Fibroblast of skin of right quadriceps (primary cell): ENCODE measurements at regions not wholly inside any gene's neighbourhood (a gene's known extent, or its start where the extent isn't known, plus 50 kb on each side); places are given as distances from the start of the nearest gene placed in this dataset.
"Not testable (repeated sequence)": the region's sequence is repeated elsewhere in the genome, so short reads cannot be mapped to it uniquely, and the experiment has no call there.

Experiments used
- DNase-seq: peaks from one replicate; pipeline ENCODE4 v3.0.0-alpha.2; 2013

DNA sequence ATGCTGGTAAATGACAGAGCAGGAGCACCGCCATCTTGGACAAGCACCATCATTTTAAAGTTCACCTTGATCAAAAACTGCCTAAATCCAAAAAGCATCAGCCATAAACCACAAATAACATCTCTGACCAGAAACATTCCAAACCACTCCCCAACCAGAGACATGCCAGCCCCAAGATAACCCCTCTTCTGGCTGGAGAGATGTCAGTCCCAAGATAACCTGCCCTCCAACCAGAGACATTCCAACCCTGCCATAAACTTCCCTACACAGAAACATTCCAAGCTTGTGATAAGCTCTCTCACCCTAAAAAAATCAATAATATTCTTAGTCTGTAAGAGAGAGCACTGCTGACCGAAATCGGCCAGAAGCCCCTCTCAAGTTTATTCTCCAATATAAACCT is 659.3 kb downstream of the XPNPEP1 start:
- DNase-seq, result no peak

DNA sequence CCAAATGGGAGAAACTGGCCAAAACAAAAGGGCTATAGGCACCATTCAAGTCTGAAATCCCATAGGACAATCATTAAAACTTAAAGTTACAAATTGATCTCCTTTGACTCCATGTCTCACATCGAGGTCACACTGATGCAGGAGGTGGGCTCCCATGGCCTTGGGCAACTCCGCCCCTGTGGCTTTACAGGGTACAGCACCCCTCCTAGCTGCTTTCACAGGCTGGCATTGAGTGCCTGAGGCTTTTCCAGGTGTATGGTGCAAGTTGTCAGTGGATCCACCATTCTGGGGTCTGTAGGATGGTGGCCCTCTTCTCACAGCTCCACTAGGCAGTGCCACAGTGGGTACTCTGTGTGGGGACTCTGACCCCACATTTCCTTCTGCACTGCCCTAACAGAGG is 662.1 kb downstream of the XPNPEP1 start:
- no peak for DNase-seq

DNA sequence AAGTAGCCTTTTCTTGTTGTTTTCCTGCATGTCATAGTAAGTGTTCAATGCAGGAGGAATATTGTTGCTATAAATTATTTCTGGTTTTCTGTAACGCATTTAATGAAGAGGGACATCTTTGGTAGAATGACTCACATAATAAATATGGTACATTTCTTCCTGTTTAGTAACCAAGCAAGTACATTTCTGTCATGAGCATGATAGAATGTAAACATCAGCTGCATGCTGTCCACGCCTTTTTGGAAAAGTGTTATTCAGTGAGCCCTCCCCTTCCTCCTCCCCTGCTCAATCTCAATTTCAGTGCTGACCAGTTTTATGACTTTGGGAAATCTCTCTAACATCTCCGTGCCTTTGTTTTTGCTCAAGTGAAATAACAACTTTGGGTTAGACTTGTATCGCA is 664.0 kb downstream of the XPNPEP1 start:
- DNase-seq, result peak; percentile 27

DNA sequence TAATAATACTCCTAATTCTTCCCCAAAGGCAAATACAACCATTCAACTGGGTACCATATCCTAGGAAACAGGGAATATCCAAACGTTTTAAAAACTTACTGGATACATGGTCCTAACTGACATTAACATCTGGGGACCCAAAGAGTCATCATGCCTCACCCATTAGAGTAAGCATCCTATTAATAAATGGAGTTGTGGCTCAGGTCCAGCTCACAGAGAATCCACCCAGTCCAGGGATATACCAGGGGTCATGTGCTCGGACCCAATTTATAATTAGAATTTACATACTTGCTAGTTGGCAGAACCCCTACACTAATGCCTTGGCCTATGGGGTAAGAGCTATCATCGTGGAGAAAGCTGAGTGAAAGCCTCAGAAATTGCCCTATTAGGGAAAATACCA is 670.0 kb downstream of the XPNPEP1 start:
- no peak for DNase-seq

DNA sequence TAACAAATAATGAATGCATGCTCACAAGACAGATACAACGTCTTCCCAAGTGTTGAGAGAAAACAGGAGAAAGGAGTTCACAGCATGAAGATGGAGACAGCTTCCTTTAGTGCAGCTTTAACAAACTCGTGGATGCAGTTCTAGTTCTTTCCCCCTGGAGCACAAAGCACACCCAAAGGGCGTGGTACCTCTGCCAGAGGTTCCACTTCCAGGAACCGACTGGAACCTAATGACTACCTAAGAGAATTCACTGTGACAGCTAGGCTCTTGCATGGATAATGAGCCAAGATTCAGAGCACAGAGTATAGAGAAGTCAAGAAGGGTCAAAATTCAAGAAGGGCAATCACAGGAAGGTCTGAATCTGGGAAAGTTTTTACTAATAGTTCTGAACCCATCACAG is 673.2 kb downstream of the XPNPEP1 start:
- no peak for DNase-seq

DNA sequence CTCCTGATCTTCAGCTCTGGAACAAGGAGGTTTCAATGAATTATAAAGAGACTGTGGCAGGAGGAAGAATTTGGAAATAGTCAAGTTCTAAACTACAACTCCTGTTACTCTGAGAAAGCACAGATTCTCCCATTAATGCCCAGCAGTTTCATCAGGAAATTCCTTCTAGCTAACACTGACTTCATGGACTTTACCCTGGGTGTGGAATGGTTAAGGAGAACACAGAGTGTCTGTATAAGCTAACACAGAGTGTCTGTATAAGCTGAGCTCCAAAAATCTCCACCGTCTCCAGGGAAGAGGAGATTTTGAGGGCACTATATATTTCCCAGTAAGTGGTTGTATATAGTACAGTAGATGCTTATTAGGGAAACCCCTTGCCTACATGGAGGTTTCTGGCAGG is 675.5 kb downstream of the XPNPEP1 start:
- DNase-seq, result no peak

DNA sequence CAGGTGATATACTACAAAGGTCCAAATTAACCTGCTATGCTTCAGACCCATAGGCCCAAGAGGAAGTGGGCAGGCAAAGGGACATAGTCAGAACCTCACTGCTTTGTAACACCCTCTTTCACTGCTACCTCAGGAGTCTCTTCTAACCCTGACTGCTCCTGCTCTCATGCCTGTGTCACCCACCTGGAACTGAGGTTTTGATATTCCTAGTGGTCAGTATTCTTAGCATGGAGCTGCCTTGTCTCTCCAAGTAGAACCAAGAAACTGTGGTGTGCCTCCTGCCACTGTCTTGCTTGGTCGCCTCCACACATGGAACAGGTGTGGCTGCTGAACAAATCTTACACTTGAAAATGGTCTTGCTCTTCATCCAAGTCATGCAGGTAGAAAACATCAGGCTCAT is 677.5 kb downstream of the XPNPEP1 start:
- no peak for DNase-seq

DNA sequence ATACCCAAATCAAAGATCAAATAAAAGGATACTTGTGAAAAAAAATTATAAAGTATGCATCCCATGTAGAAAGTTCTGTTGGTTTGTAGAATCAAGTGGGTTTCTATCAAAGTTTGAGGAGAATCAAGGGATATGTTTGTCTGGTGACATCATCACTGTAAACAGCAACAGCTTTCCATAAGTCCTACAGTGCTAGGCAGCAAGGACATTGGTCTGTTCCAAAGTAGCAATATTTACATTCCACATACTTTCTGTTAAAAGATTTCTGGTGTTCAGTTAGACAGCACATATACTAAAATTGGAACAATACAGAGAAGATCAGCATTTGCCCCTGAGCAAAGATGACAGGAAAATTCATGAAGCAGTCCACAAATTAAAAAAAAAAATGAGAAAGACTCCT is 683.9 kb downstream of the XPNPEP1 start:
- DNase-seq, result no peak

DNA sequence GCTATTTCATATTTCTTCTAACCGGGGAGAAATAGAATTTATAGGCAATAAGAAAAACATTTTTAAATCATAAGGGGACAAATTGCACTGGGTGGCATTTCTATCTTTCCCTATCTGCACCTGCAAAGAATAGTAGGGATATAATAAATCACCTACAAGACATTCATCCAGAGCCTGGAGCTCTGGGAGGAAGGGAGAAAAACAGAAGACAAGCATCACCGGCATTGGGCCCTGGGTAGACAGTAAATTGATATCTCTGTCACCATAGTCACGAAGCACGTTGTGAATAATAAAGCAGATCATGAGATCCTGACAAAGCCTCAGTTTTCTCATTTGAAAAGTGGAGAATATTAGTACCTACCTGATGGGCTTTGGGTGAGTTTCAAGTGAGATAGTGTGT is 685.6 kb downstream of the XPNPEP1 start:
- no peak for DNase-seq

DNA sequence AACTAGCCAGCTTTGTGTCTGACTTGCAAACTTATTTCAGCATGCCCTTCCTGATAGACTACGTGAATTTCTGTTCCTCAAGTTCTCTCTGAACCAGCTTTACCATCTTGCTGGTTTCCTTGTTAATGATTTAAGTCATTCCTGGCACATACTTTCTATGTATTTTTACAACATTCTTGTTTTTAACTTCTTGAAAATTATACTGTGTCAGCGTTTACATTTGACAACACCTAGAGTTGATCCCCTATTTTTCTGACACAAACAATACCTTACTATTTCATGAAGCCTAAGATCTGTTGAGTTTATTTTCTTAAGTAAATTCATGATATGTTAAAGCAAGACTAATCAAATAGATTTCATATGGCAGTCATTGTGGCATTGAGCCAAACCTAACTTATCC is 686.3 kb downstream of the XPNPEP1 start:
- DNase-seq, result no peak

DNA sequence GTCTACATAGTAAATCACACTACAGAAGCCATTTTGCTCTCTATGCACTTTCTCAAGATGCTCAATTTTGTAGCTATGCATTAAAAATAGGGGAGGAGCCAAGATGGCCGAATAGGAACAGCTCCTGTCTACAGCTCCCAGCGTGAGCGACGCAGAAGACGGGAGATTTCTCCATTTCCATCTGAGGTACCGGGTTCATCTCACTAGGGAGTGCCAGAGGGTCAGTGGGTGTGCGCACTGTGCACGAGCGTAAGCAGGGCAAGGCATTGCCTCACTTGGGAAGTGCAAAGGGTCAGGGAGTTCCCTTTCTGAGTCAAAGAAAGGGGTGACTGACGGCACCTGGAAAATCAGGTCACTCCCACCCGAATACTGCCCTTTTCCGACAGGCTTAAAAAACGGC is 699.8 kb downstream of the XPNPEP1 start:
- DNase-seq, result not testable (repeated sequence)

DNA sequence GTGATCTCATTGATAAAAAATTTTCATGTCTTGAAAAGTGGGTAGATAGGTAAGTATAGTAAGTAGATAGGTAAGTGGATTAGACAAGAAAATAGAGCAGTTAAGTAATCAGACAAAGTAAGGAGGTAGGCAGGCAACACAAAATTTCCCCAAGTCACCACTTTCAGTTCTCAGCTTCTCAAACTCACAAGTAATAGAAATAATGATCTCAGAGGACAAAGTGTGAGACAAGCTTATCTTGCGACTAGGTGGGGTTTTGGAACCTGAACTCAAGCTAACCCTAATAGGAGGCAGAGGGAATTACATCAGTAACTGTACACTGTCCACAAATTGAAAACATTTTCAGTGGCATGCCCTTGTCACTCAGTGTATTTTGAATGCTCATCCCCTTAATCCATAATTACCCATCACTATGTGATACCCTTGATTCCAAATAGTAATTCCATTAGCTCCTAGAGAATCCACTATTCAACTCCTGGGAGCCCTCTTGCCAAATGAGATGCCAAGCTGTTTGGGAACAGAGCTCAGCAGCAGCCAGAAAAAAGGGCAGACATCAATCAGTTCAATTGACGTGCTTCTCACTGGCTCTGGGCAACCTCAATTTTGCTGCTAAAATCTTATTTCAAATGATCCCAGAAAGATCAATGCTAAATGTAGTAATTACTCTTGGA is 703.2 kb downstream of the XPNPEP1 start:
- DNase-seq, result no peak

DNA sequence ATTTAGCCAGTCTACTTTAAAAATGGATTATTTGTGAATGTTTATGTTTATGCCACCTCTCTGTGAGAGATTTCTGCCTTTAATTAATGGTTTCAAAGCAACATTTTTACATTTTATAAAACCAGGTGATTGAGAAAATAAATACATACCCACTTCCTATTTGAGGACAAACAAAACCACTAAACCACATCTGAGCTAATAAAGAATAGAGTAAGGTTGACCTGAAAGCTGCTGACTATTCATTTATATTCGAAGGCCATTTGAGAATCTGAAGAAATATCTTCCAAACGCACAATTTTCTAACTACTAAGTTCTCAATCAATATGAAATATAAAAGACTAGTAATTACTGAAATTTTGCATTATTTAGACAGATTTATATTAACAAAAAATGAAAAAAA is 705.1 kb downstream of the XPNPEP1 start:
- no peak for DNase-seq

DNA sequence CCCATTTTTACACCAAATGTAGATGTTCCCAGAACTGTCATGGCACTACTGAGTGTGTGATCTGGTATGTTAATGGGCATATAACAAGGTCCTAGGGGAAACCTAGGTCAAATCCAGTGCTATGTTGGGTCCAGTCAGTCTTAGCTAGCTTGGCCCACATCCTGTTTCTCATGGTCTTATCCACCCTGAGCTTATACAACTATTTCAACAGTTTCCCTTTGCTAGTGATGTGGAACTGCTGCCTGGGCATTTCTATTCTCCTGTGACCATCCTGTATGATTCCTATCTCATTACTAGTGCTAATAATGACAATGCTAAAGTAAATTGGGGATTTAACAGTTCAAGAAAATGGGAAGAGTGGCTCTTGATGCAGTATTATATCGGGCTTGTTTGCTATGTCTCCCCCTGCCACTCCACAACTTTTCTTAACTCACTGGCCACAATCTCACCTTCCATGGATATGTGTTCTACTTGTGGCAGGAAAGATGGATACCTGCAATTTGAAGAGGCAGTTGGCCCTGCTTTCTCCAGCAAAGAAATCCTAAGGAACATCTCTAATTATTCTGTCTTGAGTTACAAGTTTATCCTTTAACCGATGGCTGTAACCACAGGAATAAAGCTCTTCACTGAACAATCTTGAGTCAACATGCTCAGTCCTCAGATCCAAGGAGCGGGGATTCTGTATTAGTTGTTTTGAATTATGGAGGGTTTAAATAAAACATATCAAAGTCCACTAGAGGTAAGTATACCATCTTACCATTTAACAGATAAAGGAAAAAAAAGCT is 707.8 kb downstream of the XPNPEP1 start:
- DNase-seq, result no peak

DNA sequence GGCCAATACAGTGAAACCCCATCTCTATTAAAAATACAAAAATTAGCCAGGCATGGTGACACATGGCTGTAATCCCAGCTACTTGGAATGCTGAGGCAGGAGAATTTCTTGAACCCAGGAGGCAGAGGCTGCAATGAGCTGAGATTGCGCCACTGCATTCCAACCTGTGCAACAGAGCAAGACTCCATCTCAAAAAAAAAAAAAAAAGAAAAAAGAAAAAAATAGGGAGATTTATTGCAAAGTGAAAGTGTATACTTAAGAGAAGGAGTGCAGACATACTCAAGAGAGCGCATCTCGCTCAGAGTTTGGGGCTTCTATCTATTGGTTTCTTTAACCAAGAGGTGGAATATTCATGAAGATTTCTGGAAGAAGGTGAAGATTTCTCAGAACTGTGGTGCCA is 708.4 kb downstream of the XPNPEP1 start:
- DNase-seq, result not testable (repeated sequence)

DNA sequence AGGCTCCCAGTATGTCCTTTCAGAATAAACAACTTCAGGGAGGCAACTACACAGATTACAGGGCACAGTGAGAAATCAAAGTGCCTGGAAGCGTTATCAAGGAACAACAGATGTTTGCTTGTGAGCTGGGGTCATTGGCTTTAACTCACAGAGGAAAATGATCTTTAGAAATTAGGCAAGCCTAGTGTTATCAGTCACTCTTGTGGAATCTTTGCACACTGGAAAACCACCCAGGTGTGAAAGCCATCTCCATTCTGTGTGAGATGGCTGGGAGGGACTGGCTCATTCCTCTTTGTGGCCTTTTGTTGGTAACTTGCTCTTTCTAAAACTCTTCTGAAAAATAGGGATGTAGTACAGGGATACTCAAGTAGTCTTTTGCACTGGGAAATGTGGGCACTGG is 716.0 kb downstream of the XPNPEP1 start:
- DNase-seq, result no peak

DNA sequence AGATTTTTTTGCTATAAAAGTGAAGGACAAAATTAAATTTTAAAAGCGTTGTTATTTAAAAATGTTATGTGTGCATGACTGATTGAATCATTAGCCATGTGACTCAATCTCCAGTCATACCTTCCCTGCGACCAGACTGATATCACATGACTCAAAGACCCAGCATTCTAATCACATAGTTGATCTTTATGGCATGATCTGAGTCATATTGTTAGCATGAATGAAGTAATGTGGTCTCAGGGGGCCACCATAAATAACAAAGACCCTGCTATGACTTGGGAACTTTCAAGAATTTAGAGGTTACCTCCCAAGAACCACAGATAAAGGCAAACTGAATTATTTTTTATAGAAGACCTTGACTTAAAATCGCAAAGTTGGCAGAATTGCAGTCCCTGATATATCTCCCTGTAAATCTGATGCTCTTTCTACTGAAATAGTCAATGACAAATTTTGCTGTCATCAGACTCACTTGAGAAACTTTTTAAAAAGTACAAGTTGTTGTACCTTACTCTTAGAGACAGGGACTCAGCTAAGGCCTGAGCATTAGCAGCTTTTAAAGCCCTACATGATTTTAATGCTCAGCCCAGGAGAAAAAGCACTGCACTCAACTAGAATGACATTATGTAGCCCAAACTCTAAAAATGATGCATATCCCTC is 717.3 kb downstream of the XPNPEP1 start:
- DNase-seq, result peak; percentile 97

DNA sequence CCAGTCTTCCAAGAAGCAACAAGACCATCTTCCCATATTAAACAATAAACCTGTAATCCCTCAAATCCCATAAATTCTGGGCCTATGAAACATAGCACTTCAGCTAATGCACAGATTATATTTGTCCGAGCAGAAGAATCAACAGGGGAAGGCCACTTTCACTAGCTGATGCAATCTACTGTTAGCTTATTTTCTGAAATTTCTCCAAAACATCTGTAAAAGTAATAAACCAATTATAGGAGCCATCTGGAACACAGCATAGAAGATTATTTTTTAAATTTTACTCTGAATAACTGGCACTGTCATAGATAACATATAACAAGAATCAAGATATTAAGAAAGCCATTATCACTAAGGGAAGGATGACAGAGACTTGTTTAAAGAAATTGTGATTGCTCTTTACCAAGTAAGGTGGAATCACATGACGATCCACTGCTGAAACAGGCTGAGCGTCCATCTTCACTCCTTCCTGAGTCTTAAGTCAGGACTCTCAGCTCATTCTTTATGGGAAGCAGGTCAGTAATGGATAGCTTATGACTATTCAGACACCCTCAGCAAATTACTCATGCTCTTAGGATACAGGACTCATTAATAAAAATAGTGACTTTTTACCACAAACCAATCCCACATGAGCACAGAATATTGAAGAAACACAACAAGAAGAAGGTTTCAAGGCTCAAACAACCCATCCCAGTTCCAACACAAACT is 719.5 kb downstream of the XPNPEP1 start:
- DNase-seq, result peak; percentile 64

DNA sequence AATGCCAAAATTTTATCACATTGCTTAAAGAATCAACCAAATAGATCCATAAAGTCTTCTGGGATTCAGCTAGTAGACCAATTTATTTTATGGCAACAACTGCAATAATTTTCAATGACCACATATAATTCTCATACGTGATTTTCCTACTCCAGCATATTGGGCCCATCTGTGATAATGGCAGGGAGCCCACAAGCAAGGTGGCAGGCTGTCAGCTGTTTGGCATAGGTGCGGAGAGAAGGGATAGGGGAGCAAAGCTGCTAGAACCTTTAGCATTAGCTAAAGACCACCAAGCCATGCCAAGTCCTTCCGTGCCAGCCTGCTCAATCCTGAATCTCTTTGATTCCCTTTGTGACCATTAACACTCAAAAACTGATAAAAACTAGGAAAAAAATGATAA is 721.2 kb downstream of the XPNPEP1 start:
- DNase-seq, result no peak

DNA sequence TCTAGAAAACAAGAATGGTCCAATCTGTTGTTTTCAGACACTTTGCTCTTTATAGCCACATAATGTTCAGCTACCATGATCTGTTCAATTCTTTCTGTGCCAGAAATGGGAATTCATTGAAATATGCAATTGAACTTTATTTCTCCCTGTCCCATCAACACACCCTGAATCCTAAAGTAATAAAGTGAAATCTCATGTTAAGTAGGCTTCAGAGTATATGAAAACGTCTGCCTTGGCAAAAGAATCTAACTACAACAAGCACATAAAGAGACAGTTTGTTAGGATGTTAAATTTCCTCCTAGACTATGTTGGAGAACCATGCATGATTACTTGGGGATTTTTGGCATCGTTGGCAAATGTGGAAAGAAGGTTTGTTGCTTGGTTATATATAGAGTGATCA is 722.7 kb downstream of the XPNPEP1 start:
- peak; percentile 26 for DNase-seq

DNA sequence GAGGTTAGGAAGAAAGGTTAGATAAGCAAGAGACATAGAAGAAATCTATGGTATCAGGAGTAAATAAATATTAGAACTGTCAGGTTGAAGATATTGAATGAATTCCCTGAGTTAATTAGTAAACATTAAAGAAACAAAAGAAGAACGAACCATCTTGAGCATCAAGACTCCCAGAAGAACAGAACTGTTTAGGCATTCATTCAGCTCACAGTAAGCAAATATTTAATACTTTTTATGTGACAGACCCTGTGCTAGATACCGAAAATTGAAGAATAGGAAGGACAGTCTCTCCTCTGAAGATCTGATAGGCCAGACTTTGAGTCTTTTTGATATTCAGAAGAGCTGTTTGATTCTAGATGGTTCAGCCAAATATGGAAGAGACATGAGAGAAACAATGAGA is 731.5 kb downstream of the XPNPEP1 start:
- no peak for DNase-seq

DNA sequence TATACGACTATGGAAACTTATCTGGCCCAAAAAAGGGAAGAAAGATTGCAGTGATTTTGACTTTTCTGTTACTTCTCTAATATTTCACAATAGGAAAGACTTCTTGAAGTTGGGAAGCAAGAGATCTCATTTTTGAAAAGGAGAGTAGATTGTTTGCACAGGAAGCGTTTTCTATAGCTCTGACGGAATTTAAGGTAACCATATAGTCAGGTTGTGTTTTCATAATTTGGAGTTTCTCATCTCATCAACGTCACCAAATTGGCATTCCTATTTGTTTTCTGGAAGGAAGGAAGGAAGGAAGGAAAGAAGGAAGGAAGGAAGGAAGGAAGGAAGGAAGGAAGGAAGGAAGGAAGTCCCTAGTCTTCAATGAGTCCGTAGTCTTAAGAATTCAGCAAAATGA is 732.0 kb downstream of the XPNPEP1 start:
- DNase-seq, result no peak

DNA sequence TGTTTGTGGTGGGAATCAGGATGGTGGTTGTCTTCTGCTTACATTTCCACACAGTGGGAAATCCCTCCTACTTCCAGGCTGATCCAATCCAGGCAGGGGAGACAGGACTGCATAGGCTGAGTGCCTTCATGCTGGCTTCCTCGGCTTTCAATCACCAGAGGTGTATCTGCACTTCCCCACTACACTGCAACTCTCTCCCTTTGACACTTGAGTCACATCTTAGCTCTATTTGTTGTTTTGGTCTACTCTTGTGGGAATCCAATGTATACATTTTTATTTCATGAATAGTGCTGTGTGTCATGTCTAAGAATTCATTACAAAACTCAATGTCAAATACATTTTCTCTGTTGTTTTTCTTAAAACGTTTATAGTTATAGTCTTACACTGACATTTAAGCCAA is 735.6 kb downstream of the XPNPEP1 start:
- DNase-seq, result no peak

DNA sequence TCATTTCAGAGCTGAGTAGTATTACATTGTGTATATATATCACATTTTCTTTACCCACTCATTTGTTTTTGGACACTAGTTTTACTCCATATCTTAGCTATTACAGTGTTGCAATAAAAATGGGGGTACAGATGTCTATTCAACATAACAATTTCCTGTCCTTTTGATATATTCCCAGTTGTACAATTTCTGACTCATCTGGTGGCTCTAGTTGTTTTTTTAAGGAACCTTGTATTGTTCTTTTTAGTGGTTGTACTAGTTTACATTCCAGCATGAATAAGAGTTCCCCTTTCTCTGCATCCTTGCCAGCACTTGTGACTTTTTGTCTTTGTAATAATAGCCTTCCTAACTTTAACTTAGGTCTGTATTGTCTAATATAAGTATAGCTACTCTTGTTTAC is 739.9 kb downstream of the XPNPEP1 start:
- no peak for DNase-seq
